NT2/D1 (cell line): ENCODE measurements at regions not wholly inside any gene's neighbourhood (a gene's known extent, or its start where the extent isn't known, plus 50 kb on each side); places are given as distances from the start of the nearest gene placed in this dataset.

ENCODE experiments used
- SUZ12 ChIP-seq: IDR thresholded peaks from 2 replicates; pipeline ENCODE4 v1.6.1; 2011; ENCODE audit not compliant: insufficient read length, insufficient read depth; ENCODE audit errors: extremely low read depth
- ZNF274 ChIP-seq: IDR thresholded peaks from 2 replicates; pipeline ENCODE4 v1.6.1; 2011; ENCODE audit warnings: mild to moderate bottlenecking, low read depth, low read length

GRCh38 chr3:80060664-80061063, 292.9 kb upstream of the ROBO1 start:
- TF ChIP-seq ZNF274 = no peak
- TF ChIP-seq SUZ12 = no peak
